PC-9 (cell line): ENCODE measurements at regions not wholly inside any gene's neighbourhood (a gene's known extent, or its start where the extent isn't known, plus 50 kb on each side); places are given as distances from the start of the nearest gene placed in this dataset.

Source experiments
- BruUV-seq: library from RNA; stranded (reverse); fragments of 400-500 nt; replicated peaks from 2 replicates; lab custom pipeline; 2021; lab: Mats Ljungman, UMichigan
- CTCF ChIA-PET: fragments of 300-600 bp; sonication (Branson Sonifier 250); formaldehyde crosslinking; loops from one replicate; lab custom pipeline; 2022; ENCODE audit warnings: antibody characterized with exemption; lab: Charles Lee
- POLR2A ChIA-PET: fragments of 300-600 bp; sonication (Branson Sonifier 250); formaldehyde crosslinking; loops from one replicate; lab custom pipeline; 2022; ENCODE audit warnings: antibody characterized with exemption; ENCODE audit not compliant: unreplicated experiment; lab: Charles Lee
- DNase-seq, 2 experiments: peaks; one replicate each; pipeline versions ENCODE4 v3.0.0 to v3.0.0-alpha.2; 2015 to 2022; ENCODE audit warnings: mixed read lengths in 1 of 2
- H2AFZ ChIP-seq: fragments of 200-600 bp; sonication (generic); 2 replicates; pipeline ENCODE4 v1.8.1; 2017; ENCODE audit warnings: antibody characterized with exemption
- H3F3A ChIP-seq: fragments of 200-600 bp; sonication (generic); 2 replicates; pipeline ENCODE4 v1.8.1; 2017; ENCODE audit warnings: antibody characterized with exemption, mild to moderate bottlenecking, low read depth; ENCODE audit not compliant: insufficient read depth
- H3K27ac ChIP-seq: fragments of 200-600 bp; sonication (generic); 2 replicates; pipeline ENCODE4 v1.6.1; 2016; ENCODE audit warnings: mixed run types
- H3K27me3 ChIP-seq: fragments of 200-600 bp; sonication (generic); 2 replicates; pipeline ENCODE4 v1.6.1; 2016; ENCODE audit warnings: low read depth, mixed run types; ENCODE audit not compliant: insufficient read depth
- H3K36me3 ChIP-seq: fragments of 200-600 bp; sonication (generic); 2 replicates; pipeline ENCODE4 v1.6.1; 2016; ENCODE audit warnings: low read depth, mixed run types
- H3K4me1 ChIP-seq: fragments of 200-600 bp; sonication (generic); replicated peaks from 2 replicates; pipeline ENCODE4 v1.6.1; 2016; ENCODE audit warnings: mixed run types; ENCODE audit not compliant: insufficient read depth
- H3K4me2 ChIP-seq: fragments of 200-600 bp; sonication (generic); 2 replicates; pipeline ENCODE4 v1.6.1; 2017; ENCODE audit warnings: mixed run types
- H3K4me3 ChIP-seq: fragments of 200-600 bp; sonication (generic); 2 replicates; pipeline ENCODE4 v1.6.1; 2016; ENCODE audit warnings: mixed run types
- H3K79me2 ChIP-seq: fragments of 200-600 bp; sonication (generic); 2 replicates; pipeline ENCODE4 v1.6.1; 2017; ENCODE audit warnings: low read depth, mixed run types
- H3K9me2 ChIP-seq: fragments of 200-600 bp; sonication (generic); 2 replicates; pipeline ENCODE4 v1.8.1; 2017; ENCODE audit warnings: mild to moderate bottlenecking; ENCODE audit not compliant: insufficient read depth
- H3K9me3 ChIP-seq: fragments of 200-600 bp; sonication (generic); 2 replicates; pipeline ENCODE4 v1.8.1; 2016; ENCODE audit warnings: low read depth; ENCODE audit not compliant: insufficient read depth
- H4K20me1 ChIP-seq: fragments of 200-600 bp; sonication (generic); 2 replicates; pipeline ENCODE4 v1.8.1; 2017; ENCODE audit not compliant: insufficient read depth
- EZH2 ChIP-seq: fragments of 200-600 bp; sonication (generic); IDR thresholded peaks from 2 replicates; pipeline ENCODE4 v1.8.0; 2017; ENCODE audit warnings: antibody characterized with exemption, low read depth
- intact Hi-C: fragments of 100-400 bp; cut with micrococcal nuclease; formaldehyde crosslinking; loops from one replicate; pipeline ENCODE4 v1.10.0; 2022; ENCODE audit not compliant: unreplicated experiment
- TF ChIP-seq, protein P1 (sequence below): fragments of 200-600 bp; sonication (generic); conservative IDR thresholded peaks from 2 replicates; pipeline ENCODE4 v1.6.1; 2017; ENCODE audit warnings: mixed run types, antibody characterized with exemption, mild to moderate bottlenecking, moderate library complexity

DNA sequence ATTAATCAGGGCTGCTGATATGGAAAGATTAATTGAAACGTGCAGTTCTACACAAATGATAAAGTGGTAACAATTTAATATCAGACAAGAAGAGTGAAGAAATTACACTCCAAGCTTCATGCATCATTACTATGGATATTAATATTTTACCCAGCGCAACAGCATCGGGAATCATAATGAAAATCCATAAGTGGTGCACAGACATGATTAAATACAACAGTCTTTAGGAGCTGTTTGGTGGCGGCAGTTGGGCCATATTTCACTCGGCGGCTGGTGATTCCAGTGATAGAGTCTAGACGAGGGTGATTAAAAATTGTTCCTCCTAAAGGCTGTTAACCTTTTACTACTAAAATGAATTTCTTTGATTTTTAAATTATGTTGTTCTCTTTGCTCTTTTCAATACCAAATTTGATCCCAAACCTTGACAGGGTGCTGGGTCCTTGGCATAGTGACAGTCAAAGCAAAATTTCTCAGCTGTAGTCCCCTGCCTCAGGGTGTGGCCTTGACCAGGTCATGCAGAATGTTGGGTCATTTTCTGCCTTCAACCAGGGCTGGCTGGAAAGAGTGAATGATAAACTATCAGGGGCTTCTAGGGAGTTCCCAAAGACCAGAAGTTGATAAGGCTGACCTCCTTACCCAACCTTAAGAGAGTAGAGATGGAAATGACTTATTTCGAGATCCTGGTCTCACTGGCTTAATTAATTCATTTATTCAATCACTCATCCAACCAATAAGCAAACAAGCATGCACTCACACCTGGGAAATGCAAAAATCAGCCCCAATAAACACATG is 392.0 kb downstream of the IL20RB start:
- Histone ChIP-seq H3K9me2 (no peaks in the 10 kb centered on the region), H3K4me3 (no peak overlapping the region), H3K4me1 (no peaks in the 10 kb centered on the region), H3K36me3 (no peaks in the 10 kb centered on the region), H3K27me3 (no peaks in the 10 kb centered on the region), H3K4me2 (no peak overlapping the region), H3K79me2 (no peaks in the 10 kb centered on the region), H2AFZ (no peak overlapping the region), H3F3A (no peaks in the 10 kb centered on the region), H4K20me1 (no peaks in the 10 kb centered on the region), H3K9me3 (no peaks in the 10 kb centered on the region), H3K27ac (no peak overlapping the region)
- intact Hi-C loops: no loop called here
- TF ChIP-seq, protein P1, sequence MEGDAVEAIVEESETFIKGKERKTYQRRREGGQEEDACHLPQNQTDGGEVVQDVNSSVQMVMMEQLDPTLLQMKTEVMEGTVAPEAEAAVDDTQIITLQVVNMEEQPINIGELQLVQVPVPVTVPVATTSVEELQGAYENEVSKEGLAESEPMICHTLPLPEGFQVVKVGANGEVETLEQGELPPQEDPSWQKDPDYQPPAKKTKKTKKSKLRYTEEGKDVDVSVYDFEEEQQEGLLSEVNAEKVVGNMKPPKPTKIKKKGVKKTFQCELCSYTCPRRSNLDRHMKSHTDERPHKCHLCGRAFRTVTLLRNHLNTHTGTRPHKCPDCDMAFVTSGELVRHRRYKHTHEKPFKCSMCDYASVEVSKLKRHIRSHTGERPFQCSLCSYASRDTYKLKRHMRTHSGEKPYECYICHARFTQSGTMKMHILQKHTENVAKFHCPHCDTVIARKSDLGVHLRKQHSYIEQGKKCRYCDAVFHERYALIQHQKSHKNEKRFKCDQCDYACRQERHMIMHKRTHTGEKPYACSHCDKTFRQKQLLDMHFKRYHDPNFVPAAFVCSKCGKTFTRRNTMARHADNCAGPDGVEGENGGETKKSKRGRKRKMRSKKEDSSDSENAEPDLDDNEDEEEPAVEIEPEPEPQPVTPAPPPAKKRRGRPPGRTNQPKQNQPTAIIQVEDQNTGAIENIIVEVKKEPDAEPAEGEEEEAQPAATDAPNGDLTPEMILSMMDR: no peak
- no peak for TF ChIP-seq EZH2
- ChIA-PET CTCF (no interaction called here), POLR2A (no interaction called here)
- no peak for DNase-seq
- no TSS peak for BruUV-seq

DNA sequence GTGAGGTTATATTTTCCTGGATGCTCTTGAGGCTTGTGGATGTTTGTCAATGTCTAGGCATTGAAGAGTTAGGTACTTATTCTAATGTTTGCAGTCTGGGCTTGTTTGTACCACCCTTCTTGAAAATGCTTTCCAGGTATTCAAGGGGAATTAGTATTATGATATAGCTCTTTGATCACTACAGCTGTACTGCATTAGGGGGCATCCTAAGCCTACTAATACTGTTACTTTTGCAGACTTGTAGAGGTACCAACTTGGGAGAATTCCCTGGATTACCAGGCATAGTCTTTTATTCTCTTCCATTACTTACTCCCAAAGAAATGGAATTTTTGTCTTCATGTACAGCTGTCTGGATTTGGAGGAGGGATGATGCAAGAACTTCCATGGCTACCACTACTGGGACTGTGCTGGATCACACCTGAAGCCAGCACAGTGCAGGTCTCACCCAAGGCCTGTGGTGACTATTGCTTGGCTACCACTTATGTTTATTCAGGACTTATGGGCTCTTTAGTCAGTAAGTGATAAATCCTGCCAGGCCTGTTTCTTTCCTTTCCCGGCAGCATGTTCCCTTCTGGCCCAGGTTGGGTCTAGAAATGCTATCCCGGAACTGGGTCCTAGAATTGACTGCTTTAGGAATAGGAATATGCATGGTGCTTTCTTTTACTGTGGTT is 402.9 kb downstream of the IL20RB start:
- Histone ChIP-seq H3K9me3 (no peaks in the 10 kb centered on the region), H3K36me3 (no peaks in the 10 kb centered on the region), H3K9me2 (no peaks in the 10 kb centered on the region), H2AFZ (no peak overlapping the region), H3K27me3 (no peaks in the 10 kb centered on the region), H3K4me3 (no peak overlapping the region), H3F3A (no peaks in the 10 kb centered on the region), H3K4me1 (no peaks in the 10 kb centered on the region), H3K27ac (no peak overlapping the region), H3K79me2 (no peaks in the 10 kb centered on the region), H4K20me1 (no peaks in the 10 kb centered on the region), H3K4me2 (no peak overlapping the region)
- CTCF ChIA-PET: no interaction called here
- POLR2A ChIA-PET: no interaction called here
- BruUV-seq: no TSS peak
- TF ChIP-seq EZH2: no peak
- TF ChIP-seq, protein P1: no peak
- intact Hi-C loops: no loop called here
- DNase-seq: no peak

DNA sequence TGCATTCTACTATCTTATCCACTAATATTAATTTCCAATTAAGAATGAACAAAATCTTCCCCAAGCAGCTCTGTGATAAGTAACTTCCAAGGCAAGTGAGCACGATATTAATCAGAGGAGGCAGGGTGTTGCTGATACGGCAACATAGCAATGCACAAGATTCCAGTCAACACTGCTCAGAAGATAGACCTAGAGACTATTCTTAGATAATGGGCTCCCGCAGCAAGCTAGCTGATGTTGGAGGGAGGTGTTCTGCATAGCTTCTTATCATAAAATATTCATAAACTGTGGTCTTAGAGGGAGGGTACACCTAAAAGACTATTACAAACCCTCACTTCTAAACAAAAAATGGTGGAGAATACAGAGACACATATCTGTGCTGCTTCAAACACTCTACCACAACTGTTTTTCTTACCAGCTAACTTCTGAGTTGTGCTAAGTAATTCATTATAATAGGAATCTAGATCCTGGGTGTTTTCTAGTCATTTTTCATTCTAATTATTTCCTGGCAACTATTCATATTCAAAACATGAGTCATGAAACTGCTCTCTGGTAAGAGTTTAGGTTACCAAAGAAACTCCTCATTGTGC is 382.0 kb upstream of the SOX14 start:
- Histone ChIP-seq H4K20me1 (no peaks in the 10 kb centered on the region), H3K27ac (no peak overlapping the region), H3K4me3 (no peak overlapping the region), H3K36me3 (no peaks in the 10 kb centered on the region), H3K4me2 (no peak overlapping the region), H3K4me1 (no peaks in the 10 kb centered on the region), H3K27me3 (no peaks in the 10 kb centered on the region), H3F3A (no peaks in the 10 kb centered on the region), H3K79me2 (no peaks in the 10 kb centered on the region), H2AFZ (no peak overlapping the region), H3K9me3 (no peaks in the 10 kb centered on the region), H3K9me2 (no peaks in the 10 kb centered on the region)
- POLR2A ChIA-PET: no interaction called here
- no peak for DNase-seq
- no peak for TF ChIP-seq EZH2
- TF ChIP-seq, protein P1: no peak
- CTCF ChIA-PET: no interaction called here
- intact Hi-C loops: no loop called here
- no TSS peak for BruUV-seq
